Erythroblast (primary cell): ENCODE measurements at regions not wholly inside any gene's neighbourhood (a gene's known extent, or its start where the extent isn't known, plus 50 kb on each side); places are given as distances from the start of the nearest gene placed in this dataset.

Experiments used
- GATA1 ChIP-seq: IDR thresholded peaks from 2 replicates; pipeline ENCODE4 v1.6.1; 2011; ENCODE audit warnings: low read depth, mild to moderate bottlenecking, control low read depth, low read length, moderate library complexity
- POLR2A ChIP-seq: IDR thresholded peaks from 2 replicates; pipeline ENCODE4 v1.6.1; 2011; ENCODE audit warnings: mild to moderate bottlenecking, low read length

DNA sequence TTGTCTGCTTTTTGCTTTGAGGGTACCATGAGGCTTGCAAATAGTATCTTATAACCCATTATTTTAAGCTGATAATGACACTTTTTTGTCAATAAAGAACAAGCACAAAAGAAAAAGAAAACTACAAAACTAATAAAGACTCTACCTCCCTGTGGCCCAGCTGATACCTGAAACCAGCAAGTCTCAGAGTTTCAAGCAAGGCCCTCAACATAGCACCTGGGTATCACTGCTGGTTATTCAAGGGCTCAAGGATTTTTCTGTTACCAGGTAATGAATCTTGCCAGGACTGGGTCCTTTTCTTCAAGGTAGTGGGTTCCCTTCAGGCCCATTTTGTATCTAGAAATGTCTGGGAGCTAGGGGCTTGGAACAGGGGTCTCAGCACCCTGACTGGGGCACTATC, 281.6 kb upstream of the C11orf87 start:
- no peak for TF ChIP-seq POLR2A
- no peak for TF ChIP-seq GATA1
